ENCODE measurements at regions not wholly inside any gene's neighbourhood (a gene's known extent, or its start where the extent isn't known, plus 50 kb on each side); places are given as distances from the start of the nearest gene placed in this dataset.

- no peak for TF ChIP-seq EZH2 (IDR thresholded peaks at IDR 0.05; ENCODE audit: low read length)
- TF ChIP-seq CTCF (optimal IDR thresholded peaks at IDR 0.05 in 1 of 3, IDR thresholded peaks at IDR 0.05 in 1 of 3, conservative IDR thresholded peaks at IDR 0.05 in 1 of 3; ENCODE audit: extremely low read depth in 1 of 3, insufficient read depth in 2 of 3, low read length in 3 of 3): no peak
- no peak overlapping the region for H3K27ac ChIP-seq (ENCODE audit: control insufficient read depth, insufficient read depth, low read length)
- H3K4me3 ChIP-seq (ENCODE audit: control insufficient read depth in 2 of 3, extremely low read depth in 1 of 3, insufficient read depth in 2 of 3, low read depth in 1 of 3, low read length in 3 of 3): no peak overlapping the region
- FAIRE-seq (no peak), DNase-seq (ENCODE audit: low read depth, low spot score) (no peak)
- H3K9me3 ChIP-seq (ENCODE audit: control insufficient read depth, low read depth, low read length): no peaks in the 10 kb centered on the region
- no peak overlapping the region for H2AFZ ChIP-seq (ENCODE audit: control insufficient read depth, low read length)
- H3K36me3 ChIP-seq (ENCODE audit: control insufficient read depth in 2 of 2, extremely low read depth in 1 of 2, insufficient read depth in 2 of 2, low read length in 2 of 2): no peaks in the 10 kb centered on the region
- peaks cover 7% of the 10 kb centered on the region for H3K27me3 ChIP-seq (ENCODE audit: control insufficient read depth, extremely low read depth, insufficient read depth, low read length)
- no peaks in the 10 kb centered on the region for H3K79me2 ChIP-seq (ENCODE audit: control insufficient read depth, insufficient read depth, low read length)
- no peaks in the 10 kb centered on the region for H3K4me1 ChIP-seq (ENCODE audit: control insufficient read depth, extremely low read depth, insufficient read depth, low read length)
- no peak overlapping the region for H3K4me2 ChIP-seq (ENCODE audit: control insufficient read depth, extremely low read depth, insufficient read depth, low read depth, low read length)
- no peak overlapping the region for H3K9ac ChIP-seq (ENCODE audit: control insufficient read depth, extremely low read depth, insufficient read depth, low read length)
- no peaks in the 10 kb centered on the region for H3K9me1 ChIP-seq (ENCODE audit: control insufficient read depth, extremely low read depth, insufficient read depth, low read length)
- dilution Hi-C loops (cut with MboI; ENCODE audit: extremely low pct_ligation_motif_present, low sequenced_read_pairs): no loop called here
- H4K20me1 ChIP-seq (ENCODE audit: control insufficient read depth, extremely low read depth, insufficient read depth, low read length): no peaks in the 10 kb centered on the region
Observed at GRCh38 chr5:124053340-124053739, 541.4 kb downstream of the CSNK1G3 start.

GRCh38 chr5:124052201-124052600, 540.2 kb downstream of the CSNK1G3 start:
- no peak overlapping the region for H3K27ac ChIP-seq (ENCODE audit: control insufficient read depth, insufficient read depth, low read length)

GRCh38 chr5:124050120-124050770, 538.3 kb downstream of the CSNK1G3 start:
- Histone ChIP-seq H3K9me1 (ENCODE audit: control insufficient read depth, extremely low read depth, insufficient read depth, low read length) (no peaks in the 10 kb centered on the region), H3K79me2 (ENCODE audit: control insufficient read depth, insufficient read depth, low read length) (no peaks in the 10 kb centered on the region), H3K9me3 (ENCODE audit: control insufficient read depth, low read depth, low read length) (no peaks in the 10 kb centered on the region), H2AFZ (ENCODE audit: control insufficient read depth, low read length) (no peak overlapping the region), H3K4me2 (ENCODE audit: control insufficient read depth, extremely low read depth, insufficient read depth, low read depth, low read length) (no peak overlapping the region), H4K20me1 (ENCODE audit: control insufficient read depth, extremely low read depth, insufficient read depth, low read length) (no peaks in the 10 kb centered on the region), H3K27ac (ENCODE audit: control insufficient read depth, insufficient read depth, low read length) (no peak overlapping the region), H3K36me3 (ENCODE audit: control insufficient read depth in 2 of 2, extremely low read depth in 1 of 2, insufficient read depth in 2 of 2, low read length in 2 of 2) (no peaks in the 10 kb centered on the region), H3K4me3 (ENCODE audit: control insufficient read depth in 2 of 3, extremely low read depth in 1 of 3, insufficient read depth in 2 of 3, low read depth in 1 of 3, low read length in 3 of 3) (no peak overlapping the region), H3K9ac (ENCODE audit: control insufficient read depth, extremely low read depth, insufficient read depth, low read length) (no peak overlapping the region), H3K27me3 (ENCODE audit: control insufficient read depth, extremely low read depth, insufficient read depth, low read length) (no peaks in the 10 kb centered on the region), H3K4me1 (ENCODE audit: control insufficient read depth, extremely low read depth, insufficient read depth, low read length) (no peaks in the 10 kb centered on the region)
- TF ChIP-seq CTCF (optimal IDR thresholded peaks at IDR 0.05 in 1 of 3, IDR thresholded peaks at IDR 0.05 in 1 of 3, conservative IDR thresholded peaks at IDR 0.05 in 1 of 3; ENCODE audit: extremely low read depth in 1 of 3, insufficient read depth in 2 of 3, low read length in 3 of 3) (no peak), EZH2 (IDR thresholded peaks at IDR 0.05; ENCODE audit: low read length) (no peak)
- FAIRE-seq (no peak), DNase-seq (ENCODE audit: low read depth, low spot score) (no peak)
- dilution Hi-C loops (cut with MboI; ENCODE audit: extremely low pct_ligation_motif_present, low sequenced_read_pairs): no loop called here

More at GRCh38 chr5:124052201-124052600, 540.2 kb downstream of the CSNK1G3 start:
- no peaks in the 10 kb centered on the region for H3K4me1 ChIP-seq (ENCODE audit: control insufficient read depth, extremely low read depth, insufficient read depth, low read length)
- H3K9me1 ChIP-seq (ENCODE audit: control insufficient read depth, extremely low read depth, insufficient read depth, low read length): no peaks in the 10 kb centered on the region
- no peaks in the 10 kb centered on the region for H4K20me1 ChIP-seq (ENCODE audit: control insufficient read depth, extremely low read depth, insufficient read depth, low read length)
- no peaks in the 10 kb centered on the region for H3K79me2 ChIP-seq (ENCODE audit: control insufficient read depth, insufficient read depth, low read length)
- no peak for TF ChIP-seq EZH2 (IDR thresholded peaks at IDR 0.05; ENCODE audit: low read length)
- dilution Hi-C loops (cut with MboI; ENCODE audit: extremely low pct_ligation_motif_present, low sequenced_read_pairs): no loop called here
- no peak overlapping the region for H3K9ac ChIP-seq (ENCODE audit: control insufficient read depth, extremely low read depth, insufficient read depth, low read length)
- H3K27me3 ChIP-seq (ENCODE audit: control insufficient read depth, extremely low read depth, insufficient read depth, low read length): peaks cover 5% of the 10 kb centered on the region
- no peak overlapping the region for H3K4me3 ChIP-seq (ENCODE audit: control insufficient read depth in 2 of 3, extremely low read depth in 1 of 3, insufficient read depth in 2 of 3, low read depth in 1 of 3, low read length in 3 of 3)
- FAIRE-seq: no peak
- H3K4me2 ChIP-seq (ENCODE audit: control insufficient read depth, extremely low read depth, insufficient read depth, low read depth, low read length): no peak overlapping the region
- no peaks in the 10 kb centered on the region for H3K9me3 ChIP-seq (ENCODE audit: control insufficient read depth, low read depth, low read length)
- no peak overlapping the region for H2AFZ ChIP-seq (ENCODE audit: control insufficient read depth, low read length)
- no peaks in the 10 kb centered on the region for H3K36me3 ChIP-seq (ENCODE audit: control insufficient read depth in 2 of 2, extremely low read depth in 1 of 2, insufficient read depth in 2 of 2, low read length in 2 of 2)
- no peak for DNase-seq (ENCODE audit: low read depth, low spot score)

Data from keratinocyte (primary cell).